ENCODE measurements at regions not wholly inside any gene's neighbourhood (a gene's known extent, or its start where the extent isn't known, plus 50 kb on each side); places are given as distances from the start of the nearest gene placed in this dataset.

- no peak overlapping the region for H3K27ac Mint-ChIP-seq
- intact Hi-C loops (cut with micrococcal nuclease), result no loop called here
- ChIA-PET POLR2A (no interaction called here), CTCF (no interaction called here)
- H3K4me3 Mint-ChIP-seq, result no peak overlapping the region
- DNase-seq (no peak), ATAC-seq (no peak)
- no peak for TF ChIP-seq CTCF (IDR thresholded peaks at IDR 0.05)
- no peaks in the 10 kb centered on the region for H3K36me3 Mint-ChIP-seq (ENCODE audit: low read depth)
- H3K4me1 Mint-ChIP-seq (ENCODE audit: low read depth), result no peaks in the 10 kb centered on the region
- H3K9me3 Mint-ChIP-seq, result no peaks in the 10 kb centered on the region
- no peaks in the 10 kb centered on the region for H3K27me3 Mint-ChIP-seq
Observed at GRCh38 chr5:102663749-102664530, 91.2 kb upstream of the PAM start.

GRCh38 chr5:102664616-102665335 is 90.3 kb upstream of the PAM start:
- ChIA-PET CTCF (interaction anchor here (0.7 to 1.6 kb wide), 2 partner anchors 9 to 17 kb away, joined by 3 to 10 read pairs; no protein-coding TSS in a partner anchor), POLR2A (no interaction called here)
- no peak for TF ChIP-seq CTCF (IDR thresholded peaks at IDR 0.05)
- intact Hi-C loops (cut with micrococcal nuclease), result no loop called here
- ATAC-seq (no peak), DNase-seq (no peak)
- no peaks in the 10 kb centered on the region for H3K9me3 Mint-ChIP-seq
- no peaks in the 10 kb centered on the region for H3K36me3 Mint-ChIP-seq (ENCODE audit: low read depth)
- H3K4me3 Mint-ChIP-seq, result no peak overlapping the region
- no peak overlapping the region for H3K27ac Mint-ChIP-seq
- H3K27me3 Mint-ChIP-seq, result no peaks in the 10 kb centered on the region
- no peaks in the 10 kb centered on the region for H3K4me1 Mint-ChIP-seq (ENCODE audit: low read depth)

GRCh38 chr5:102666164-102666946 is 88.8 kb upstream of the PAM start:
- Mint-ChIP-seq H3K9me3 (no peaks in the 10 kb centered on the region), H3K4me3 (no peak overlapping the region), H3K4me1 (ENCODE audit: low read depth) (no peaks in the 10 kb centered on the region), H3K36me3 (ENCODE audit: low read depth) (no peaks in the 10 kb centered on the region), H3K27me3 (peaks cover 4% of the 10 kb centered on the region), H3K27ac (no peak overlapping the region)
- ATAC-seq (no peak), DNase-seq (no peak)
- intact Hi-C loops (cut with micrococcal nuclease), result no loop called here
- POLR2A ChIA-PET, result no interaction called here
- CTCF ChIA-PET, result interaction anchor here (1.6 to 2.7 kb wide), 2 partner anchors 15 to 83 kb away, joined by 8 to 10 read pairs; no protein-coding TSS in a partner anchor
- no peak for TF ChIP-seq CTCF (IDR thresholded peaks at IDR 0.05)

GRCh38 chr5:102668220-102668932 is 86.7 kb upstream of the PAM start:
- DNase-seq (no peak), ATAC-seq (no peak)
- Mint-ChIP-seq H3K27me3 (peaks cover 4% of the 10 kb centered on the region), H3K27ac (no peak overlapping the region), H3K4me1 (ENCODE audit: low read depth) (no peaks in the 10 kb centered on the region), H3K4me3 (no peak overlapping the region), H3K36me3 (ENCODE audit: low read depth) (no peaks in the 10 kb centered on the region), H3K9me3 (no peaks in the 10 kb centered on the region)
- ChIA-PET POLR2A (no interaction called here), CTCF (interaction anchor here (1.3 to 2.7 kb wide), 2 partner anchors 14 to 85 kb away, joined by 5 to 8 read pairs; no protein-coding TSS in a partner anchor)
- intact Hi-C loops (cut with micrococcal nuclease), result no loop called here
- no peak for TF ChIP-seq CTCF (IDR thresholded peaks at IDR 0.05)

Measured in activated CD8-positive, alpha-beta T cell treated with anti-CD3 and anti-CD28 coated beads for 36 hours (primary cell).